IMR-90 (cell line): ENCODE measurements at regions not wholly inside any gene's neighbourhood (a gene's known extent, or its start where the extent isn't known, plus 50 kb on each side); places are given as distances from the start of the nearest gene placed in this dataset.

Experiments used
- ATAC-seq: fragments of 200-7000 bp; cut with Tn5 transposase; 2 replicates; pipeline ENCODE4 v1.9.1; 2020; ENCODE audit warnings: low read depth, mild to moderate bottlenecking, moderate library complexity
- BruUV-seq: library from RNA; stranded (reverse); fragments of 400-500 nt; replicated peaks from 2 replicates; lab custom pipeline; 2021; lab: Mats Ljungman, UMichigan
- CTCF ChIA-PET: fragments of 300-600 bp; formaldehyde crosslinking; extraction: SDS; loops from one replicate; lab custom pipeline; 2021; ENCODE audit warnings: antibody characterized with exemption; lab: Yijun Ruan, JAX
- POLR2A ChIA-PET: fragments of 300-600 bp; sonication (Branson Sonifier 250); formaldehyde crosslinking; loops from one replicate; lab custom pipeline; 2022; ENCODE audit warnings: antibody characterized with exemption; ENCODE audit not compliant: unreplicated experiment; lab: Charles Lee
- DNase-seq: peaks from one replicate; pipeline ENCODE4 v3.0.0; 2013
- H2AFZ ChIP-seq: replicated peaks from 2 replicates; pipeline ENCODE3; 2013; ENCODE audit warnings: low read length, mild to moderate bottlenecking; ENCODE audit not compliant: poor library complexity
- H2AK5ac ChIP-seq: 2 replicates; pipeline ENCODE4 v1.6.1; 2013; ENCODE audit warnings: low read depth, low read length, inconsistent platforms
- H2AK9ac ChIP-seq: replicated peaks from 2 replicates; pipeline ENCODE3; 2013; ENCODE audit warnings: mild to moderate bottlenecking, low read depth, low read length, moderate library complexity; ENCODE audit not compliant: poor library complexity
- H2BK120ac ChIP-seq: 2 replicates; pipeline ENCODE4 v1.6.1; 2013; ENCODE audit warnings: low read depth, low read length, inconsistent platforms
- H2BK15ac ChIP-seq: 3 replicates; pipeline ENCODE4 v1.6.1; 2013; ENCODE audit warnings: low read depth, low read length, inconsistent platforms
- H2BK20ac ChIP-seq: 2 replicates; pipeline ENCODE4 v1.6.1; 2013; ENCODE audit warnings: low read depth, mild to moderate bottlenecking, inconsistent platforms, low read length, moderate library complexity
- H2BK5ac ChIP-seq: 2 replicates; pipeline ENCODE4 v1.6.1; 2013; ENCODE audit warnings: mild to moderate bottlenecking, low read depth, low read length, inconsistent platforms; ENCODE audit not compliant: poor library complexity, severe bottlenecking
- H3K14ac ChIP-seq: replicated peaks from 2 replicates; pipeline ENCODE4 v1.6.1; 2013; ENCODE audit warnings: low read depth, low read length, inconsistent platforms
- H3K18ac ChIP-seq: 2 replicates; pipeline ENCODE4 v1.6.1; 2013; ENCODE audit warnings: low read depth, low read length, control low read depth
- H3K23ac ChIP-seq: 2 replicates; pipeline ENCODE4 v1.6.1; 2013; ENCODE audit warnings: low read depth, low read length, inconsistent platforms
- H3K27ac ChIP-seq: 2 replicates; pipeline ENCODE4 v1.5.1; 2013; ENCODE audit warnings: mild to moderate bottlenecking, control low read depth, low read length; ENCODE audit not compliant: insufficient read depth
- H3K27me3 ChIP-seq: 2 replicates; pipeline ENCODE4 v1.6.1; 2013; ENCODE audit warnings: low read length; ENCODE audit not compliant: control insufficient read depth, insufficient read depth
- H3K36me3 ChIP-seq: 2 replicates; pipeline ENCODE4 v1.6.1; 2013; ENCODE audit warnings: low read length, mixed read lengths; ENCODE audit not compliant: control insufficient read depth, insufficient read depth
- H3K4ac ChIP-seq: 2 replicates; pipeline ENCODE4 v1.6.1; 2013; ENCODE audit warnings: low read depth, low read length, inconsistent platforms
- H3K4me1 ChIP-seq: 2 replicates; pipeline ENCODE4 v1.6.1; 2013; ENCODE audit warnings: low read length, mixed read lengths; ENCODE audit not compliant: control insufficient read depth, insufficient read depth
- H3K4me2 ChIP-seq: 2 replicates; pipeline ENCODE4 v1.6.1; 2013; ENCODE audit warnings: low read depth, mild to moderate bottlenecking, control low read depth, low read length, moderate library complexity
- H3K4me3 ChIP-seq: 2 replicates; pipeline ENCODE4 v1.5.1; 2013; ENCODE audit warnings: low read depth, mild to moderate bottlenecking, control low read depth, low read length, moderate library complexity; ENCODE audit not compliant: insufficient read depth
- H3K56ac ChIP-seq: 2 replicates; pipeline ENCODE4 v1.6.1; 2013; ENCODE audit warnings: low read length, inconsistent platforms; ENCODE audit not compliant: insufficient read depth; ENCODE audit errors: extremely low read depth
- H3K79me1 ChIP-seq, 2 experiments: 2 replicates each; pipeline ENCODE4 v1.6.1; 2013; ENCODE audit warnings: low read length in 2 of 2, inconsistent platforms in 1 of 2, low read depth in 1 of 2
- H3K9ac ChIP-seq: 2 replicates; pipeline ENCODE4 v1.6.1; 2013; ENCODE audit warnings: low read depth, low read length, control low read depth
- H3K9me1 ChIP-seq: 2 replicates; pipeline ENCODE4 v1.6.1; 2013; ENCODE audit warnings: low read length, inconsistent platforms; ENCODE audit not compliant: insufficient read depth
- H3K9me3 ChIP-seq: 2 replicates; pipeline ENCODE4 v1.6.1; 2013; ENCODE audit warnings: low read length; ENCODE audit not compliant: control insufficient read depth, insufficient read depth
- H4K20me1 ChIP-seq: 2 replicates; pipeline ENCODE4 v1.6.1; 2013; ENCODE audit warnings: low read length, inconsistent platforms; ENCODE audit not compliant: insufficient read depth
- H4K5ac ChIP-seq: 2 replicates; pipeline ENCODE4 v1.6.1; 2013; ENCODE audit warnings: mild to moderate bottlenecking, low read depth, low read length, control low read depth
- H4K8ac ChIP-seq, 2 experiments: 2 replicates each; pipeline ENCODE4 v1.6.1; 2013; ENCODE audit warnings: low read depth in 2 of 2, low read length in 2 of 2, control low read depth in 1 of 2, inconsistent platforms in 1 of 2
- H4K91ac ChIP-seq: 2 replicates; pipeline ENCODE4 v1.6.1; 2013; ENCODE audit warnings: low read depth, low read length, inconsistent platforms; ENCODE audit not compliant: insufficient read depth
- BHLHE40 ChIP-seq: fragments of 150-350 bp; IDR thresholded peaks from 2 replicates; pipeline ENCODE4 v1.6.1; 2016; ENCODE audit warnings: mild to moderate bottlenecking, low read depth, low read length
- CEBPB ChIP-seq: IDR thresholded peaks from 2 replicates; pipeline ENCODE4 v1.6.1; 2012; ENCODE audit warnings: low read depth, low read length, improper control_type of control experiment
- CHD1 ChIP-seq: IDR thresholded peaks from 2 replicates; pipeline ENCODE4 v1.6.1; 2012; ENCODE audit warnings: low read depth, low read length, improper control_type of control experiment
- FOS ChIP-seq: fragments of 150-350 bp; IDR thresholded peaks from 2 replicates; pipeline ENCODE4 v1.6.1; 2016; ENCODE audit warnings: low read depth, low read length
- MAFK ChIP-seq: IDR thresholded peaks from 2 replicates; pipeline ENCODE4 v1.6.1; 2012; ENCODE audit warnings: low read depth, low read length, improper control_type of control experiment
- MAZ ChIP-seq: IDR thresholded peaks from 2 replicates; pipeline ENCODE4 v1.6.1; 2012; ENCODE audit warnings: low read depth, mild to moderate bottlenecking, low read length, improper control_type of control experiment, moderate library complexity, borderline replicate concordance
- MXI1 ChIP-seq: IDR thresholded peaks from 2 replicates; pipeline ENCODE4 v1.6.1; 2012; ENCODE audit warnings: low read depth, mild to moderate bottlenecking, low read length, moderate library complexity, borderline replicate concordance
- NFE2L2 ChIP-seq: fragments of 150-350 bp; IDR thresholded peaks from 2 replicates; pipeline ENCODE4 v1.6.1; 2016; ENCODE audit warnings: low read depth, mild to moderate bottlenecking, low read length
- POLR2A ChIP-seq: IDR thresholded peaks from 2 replicates; pipeline ENCODE4 v1.6.1; 2012; ENCODE audit warnings: mild to moderate bottlenecking, low read depth, low read length
- RAD21 ChIP-seq: IDR thresholded peaks from 2 replicates; pipeline ENCODE4 v1.6.1; 2012; ENCODE audit warnings: low read length, improper control_type of control experiment
- RCOR1 ChIP-seq: IDR thresholded peaks from 2 replicates; pipeline ENCODE4 v1.6.1; 2012; ENCODE audit warnings: mild to moderate bottlenecking, low read length, improper control_type of control experiment; ENCODE audit not compliant: insufficient replicate concordance
- RFX5 ChIP-seq: IDR thresholded peaks from 2 replicates; pipeline ENCODE4 v1.8.0; 2012; ENCODE audit warnings: low read depth, mild to moderate bottlenecking, low read length, moderate library complexity
- SMC3 ChIP-seq: fragments of 150-350 bp; IDR thresholded peaks from 2 replicates; pipeline ENCODE4 v1.6.1; 2016; ENCODE audit warnings: low read depth, mild to moderate bottlenecking, antibody characterized with exemption, low read length, moderate library complexity
- USF2 ChIP-seq: fragments of 150-350 bp; IDR thresholded peaks from 2 replicates; pipeline ENCODE4 v1.6.1; 2017; ENCODE audit warnings: mild to moderate bottlenecking, antibody characterized with exemption, low read length, low read depth
- WGBS, 2 experiments: methylation state at CpG; one replicate each; pipeline versions ENCODE4 v1.1.5 to v1.1.7; 2013; ENCODE audit warnings: missing lambda C conversion rate in 2 of 2; ENCODE audit not compliant: insufficient read length in 1 of 2; ENCODE audit errors: extremely low coverage in 2 of 2; 5-methylcytosine and 5-hydroxymethylcytosine counted together
- dilution Hi-C: fragments of 300-500 bp; cut with HindIII; formaldehyde crosslinking; loops from one replicate; pipeline ENCODE4 v1.14.3; 2018; ENCODE audit warnings: low sequenced_read_pairs; ENCODE audit not compliant: unreplicated experiment
- in situ Hi-C: fragments of 300-500 bp; cut with MboI; formaldehyde crosslinking; loops from 3 replicates; pipeline ENCODE4 v1.14.3; 2019; ENCODE audit warnings: low sequenced_read_pairs, inconsistent platforms, mixed read lengths
- intact Hi-C: fragments of 100-400 bp; cut with micrococcal nuclease; formaldehyde crosslinking; loops from 2 replicates; pipeline ENCODE4 v1.10.0; 2022
- TF ChIP-seq, protein P1 (sequence below): fragments of 150-350 bp; IDR thresholded peaks from 2 replicates; pipeline ENCODE4 v1.6.1; 2016; ENCODE audit warnings: low read depth, mild to moderate bottlenecking, low read length, moderate library complexity, borderline replicate concordance
- TF ChIP-seq, protein P2 (sequence below): conservative IDR thresholded peaks from 2 replicates; pipeline ENCODE4 v1.5.1; 2012; ENCODE audit warnings: mild to moderate bottlenecking, low read depth, low read length, improper control_type of control experiment

DNA sequence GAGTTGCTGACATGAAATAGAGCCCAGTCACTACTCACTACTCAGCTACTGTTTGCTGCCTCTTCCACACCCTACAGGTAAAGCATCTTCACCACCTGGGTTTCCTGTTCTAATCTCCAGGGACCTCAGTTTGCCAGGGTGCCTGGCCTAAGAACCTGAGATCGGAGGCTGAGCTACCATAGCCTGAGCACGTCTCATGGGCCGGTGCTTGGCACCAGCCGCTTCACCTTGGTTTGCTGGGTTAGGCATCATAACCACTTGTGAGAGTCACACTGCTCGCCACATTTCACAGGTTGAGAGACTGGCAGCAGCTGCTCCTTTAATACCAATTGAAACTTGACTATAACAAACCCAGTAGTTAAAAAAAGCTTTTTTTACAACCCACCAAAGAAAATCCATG is 75.1 kb downstream of the EMX2 start:
- Histone ChIP-seq H3K4me1 (no peaks in the 10 kb centered on the region), H2AFZ (no peak overlapping the region), H3K23ac (no peak overlapping the region), H2AK5ac (no peak overlapping the region), H3K79me1 (no peaks in the 10 kb centered on the region), H3K4ac (no peak overlapping the region), H4K8ac (no peak overlapping the region), H3K4me3 (no peak overlapping the region), H4K20me1 (no peaks in the 10 kb centered on the region), H3K14ac (no peak overlapping the region), H3K36me3 (no peaks in the 10 kb centered on the region), H3K9ac (no peak overlapping the region), H3K18ac (no peak overlapping the region), H3K27ac (no peak overlapping the region), H4K91ac (no peak overlapping the region), H2BK5ac (no peak overlapping the region), H2BK15ac (no peak overlapping the region), H4K5ac (no peak overlapping the region), H3K27me3 (no peaks in the 10 kb centered on the region), H3K9me3 (peaks cover 20% of the 10 kb centered on the region; the same call in 1 of the 2 replicates), H3K56ac (no peak overlapping the region), H3K9me1 (no peaks in the 10 kb centered on the region), H2BK20ac (no peak overlapping the region), H2AK9ac (no peak overlapping the region), H2BK120ac (no peak overlapping the region), H3K4me2 (no peak overlapping the region)
- ATAC-seq (no peak), DNase-seq (no peak)
- no TSS peak for BruUV-seq
- in situ Hi-C loops (no loop called here), intact Hi-C loops (no loop called here), dilution Hi-C loops (no loop called here)
- CTCF ChIA-PET, result no interaction called here
- TF ChIP-seq USF2, result no peak
- no peak for TF ChIP-seq MAFK
- TF ChIP-seq, protein P1, sequence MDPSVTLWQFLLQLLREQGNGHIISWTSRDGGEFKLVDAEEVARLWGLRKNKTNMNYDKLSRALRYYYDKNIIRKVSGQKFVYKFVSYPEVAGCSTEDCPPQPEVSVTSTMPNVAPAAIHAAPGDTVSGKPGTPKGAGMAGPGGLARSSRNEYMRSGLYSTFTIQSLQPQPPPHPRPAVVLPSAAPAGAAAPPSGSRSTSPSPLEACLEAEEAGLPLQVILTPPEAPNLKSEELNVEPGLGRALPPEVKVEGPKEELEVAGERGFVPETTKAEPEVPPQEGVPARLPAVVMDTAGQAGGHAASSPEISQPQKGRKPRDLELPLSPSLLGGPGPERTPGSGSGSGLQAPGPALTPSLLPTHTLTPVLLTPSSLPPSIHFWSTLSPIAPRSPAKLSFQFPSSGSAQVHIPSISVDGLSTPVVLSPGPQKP, result no peak
- TF ChIP-seq MXI1, result no peak
- no peak for TF ChIP-seq NFE2L2
- TF ChIP-seq BHLHE40, result no peak
- TF ChIP-seq CEBPB, result no peak
- no peak for TF ChIP-seq MAZ
- no peak for TF ChIP-seq FOS
- no peak for TF ChIP-seq CHD1
- TF ChIP-seq, protein P2, sequence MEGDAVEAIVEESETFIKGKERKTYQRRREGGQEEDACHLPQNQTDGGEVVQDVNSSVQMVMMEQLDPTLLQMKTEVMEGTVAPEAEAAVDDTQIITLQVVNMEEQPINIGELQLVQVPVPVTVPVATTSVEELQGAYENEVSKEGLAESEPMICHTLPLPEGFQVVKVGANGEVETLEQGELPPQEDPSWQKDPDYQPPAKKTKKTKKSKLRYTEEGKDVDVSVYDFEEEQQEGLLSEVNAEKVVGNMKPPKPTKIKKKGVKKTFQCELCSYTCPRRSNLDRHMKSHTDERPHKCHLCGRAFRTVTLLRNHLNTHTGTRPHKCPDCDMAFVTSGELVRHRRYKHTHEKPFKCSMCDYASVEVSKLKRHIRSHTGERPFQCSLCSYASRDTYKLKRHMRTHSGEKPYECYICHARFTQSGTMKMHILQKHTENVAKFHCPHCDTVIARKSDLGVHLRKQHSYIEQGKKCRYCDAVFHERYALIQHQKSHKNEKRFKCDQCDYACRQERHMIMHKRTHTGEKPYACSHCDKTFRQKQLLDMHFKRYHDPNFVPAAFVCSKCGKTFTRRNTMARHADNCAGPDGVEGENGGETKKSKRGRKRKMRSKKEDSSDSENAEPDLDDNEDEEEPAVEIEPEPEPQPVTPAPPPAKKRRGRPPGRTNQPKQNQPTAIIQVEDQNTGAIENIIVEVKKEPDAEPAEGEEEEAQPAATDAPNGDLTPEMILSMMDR, result no peak
- TF ChIP-seq RAD21, result no peak
- TF ChIP-seq RFX5, result no peak
- no peak for TF ChIP-seq SMC3
- no peak for TF ChIP-seq POLR2A
- TF ChIP-seq RCOR1, result no peak
- POLR2A ChIA-PET, result no interaction called here
- no CpG with 5 or more reads among the region's 5 CpGs for WGBS, 2 experiments
